ENCODE measurements at regions not wholly inside any gene's neighbourhood (a gene's known extent, or its start where the extent isn't known, plus 50 kb on each side); places are given as distances from the start of the nearest gene placed in this dataset.

DNA sequence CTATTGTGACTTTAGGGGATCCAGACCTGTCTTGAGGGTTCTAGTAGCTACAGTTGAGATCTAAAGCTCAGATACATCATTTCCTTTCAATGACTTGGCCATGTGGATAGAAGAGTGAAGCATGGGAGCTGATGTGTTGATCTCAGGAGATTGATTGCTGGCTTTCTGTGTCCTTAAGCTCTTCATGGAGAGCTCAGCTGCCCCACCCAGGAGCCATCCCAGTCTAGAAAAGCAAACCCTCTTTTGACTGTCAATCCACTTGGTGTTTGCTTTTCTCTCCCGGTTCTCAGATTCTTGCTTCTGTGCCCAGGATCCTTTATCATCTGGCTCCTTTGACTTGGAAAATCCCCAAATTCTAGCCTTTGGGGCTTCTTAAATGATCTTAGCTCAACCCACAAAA is 87.2 kb downstream of the ATP1A1 start:
- ChIA-PET POLR2A (no interaction called here), RAD21 (ENCODE audit: low non-redundant PET in 1 of 2, low total read pairs in 2 of 2, uncharacterized antibody in 2 of 2, unreplicated experiment in 2 of 2) (no interaction called here), CTCF (no interaction called here)
- no peaks in the 10 kb centered on the region for H3K36me3 ChIP-seq (ENCODE audit: control insufficient read depth in 1 of 2, insufficient read depth in 2 of 2, low read length in 2 of 2)
- H3K4me2 ChIP-seq (ENCODE audit: low read length) = no peak overlapping the region
- no peak overlapping the region for H3K4me3 ChIP-seq (replicated peaks in 1 of 2; ENCODE audit: low read depth in 1 of 2, low read length in 2 of 2)
- no peak overlapping the region for H3K9ac ChIP-seq (ENCODE audit: low read length)
- BruUV-seq (replicated peaks) = no TSS peak
- no peaks in the 10 kb centered on the region for H3K79me2 ChIP-seq (ENCODE audit: insufficient read depth, low read length)
- H3K4me1 ChIP-seq (ENCODE audit: control insufficient read depth in 1 of 2, insufficient read depth in 2 of 2, low read length in 2 of 2) = no peaks in the 10 kb centered on the region
- no peaks in the 10 kb centered on the region for H4K20me1 ChIP-seq (ENCODE audit: insufficient read depth)
- no peaks in the 10 kb centered on the region for H3K9me2 ChIP-seq (ENCODE audit: insufficient read depth)
- no peak overlapping the region for H3K27ac ChIP-seq (ENCODE audit: low read depth, low read length)
- DNase-seq (ENCODE audit: low read depth, low spot score) (no peak), ATAC-seq (no peak)
- no peak overlapping the region for H2AFZ ChIP-seq (ENCODE audit: low read depth, low read length, poor library complexity, severe bottlenecking)
- H3K9me3 ChIP-seq (ENCODE audit: control insufficient read depth in 1 of 2, insufficient read depth in 1 of 2, low read depth in 1 of 2, low read length in 2 of 2) = no peaks in the 10 kb centered on the region
- intact Hi-C loops (cut with micrococcal nuclease) = no loop called here
- TF ChIP-seq YY1 (IDR thresholded peaks at IDR 0.05; ENCODE audit: extremely low read depth, insufficient replicate concordance, low read depth, low read length) = no peak
- TF ChIP-seq EZH2 (IDR thresholded peaks at IDR 0.05) = no peak
- no peaks in the 10 kb centered on the region for H3K27me3 ChIP-seq (ENCODE audit: insufficient read depth, low read length)

DNA sequence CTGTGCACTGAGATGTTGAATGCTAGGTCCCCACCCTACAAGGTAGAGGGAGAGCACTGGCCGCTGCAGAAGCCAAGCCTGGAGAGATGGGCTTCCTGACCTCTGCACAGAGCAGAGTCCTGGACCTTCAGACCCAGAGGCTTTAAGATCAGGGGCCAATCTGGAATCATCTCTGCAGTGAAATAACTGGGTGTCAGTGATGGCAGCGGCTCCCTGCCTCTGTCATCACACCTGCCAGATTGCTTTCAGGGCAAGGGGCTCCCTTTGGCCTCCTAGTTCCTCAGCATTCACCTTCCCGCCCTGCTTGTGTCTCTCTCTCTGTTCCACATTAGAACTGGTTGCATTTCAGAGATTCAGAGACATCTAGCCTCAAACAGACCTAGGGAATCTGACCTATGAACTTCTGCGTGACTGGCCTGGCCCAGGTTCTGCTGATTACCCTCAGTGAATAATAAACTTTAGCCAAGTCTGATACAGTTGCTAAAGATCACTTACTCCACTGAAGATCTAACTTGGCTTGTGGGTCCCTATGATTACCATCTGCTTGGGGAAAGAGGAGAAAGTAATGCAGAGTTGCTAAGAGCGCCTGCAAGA is 87.8 kb downstream of the ATP1A1 start:
- Histone ChIP-seq H3K27ac (ENCODE audit: low read depth, low read length) (no peak overlapping the region), H4K20me1 (ENCODE audit: insufficient read depth) (no peaks in the 10 kb centered on the region), H3K79me2 (ENCODE audit: insufficient read depth, low read length) (no peaks in the 10 kb centered on the region), H3K4me2 (ENCODE audit: low read length) (no peak overlapping the region), H3K9ac (ENCODE audit: low read length) (no peak overlapping the region), H3K4me3 (replicated peaks in 1 of 2; ENCODE audit: low read depth in 1 of 2, low read length in 2 of 2) (no peak overlapping the region), H3K9me2 (ENCODE audit: insufficient read depth) (no peaks in the 10 kb centered on the region), H3K36me3 (ENCODE audit: control insufficient read depth in 1 of 2, insufficient read depth in 2 of 2, low read length in 2 of 2) (no peaks in the 10 kb centered on the region), H3K4me1 (ENCODE audit: control insufficient read depth in 1 of 2, insufficient read depth in 2 of 2, low read length in 2 of 2) (no peaks in the 10 kb centered on the region), H2AFZ (ENCODE audit: low read depth, low read length, poor library complexity, severe bottlenecking) (no peak overlapping the region), H3K9me3 (ENCODE audit: control insufficient read depth in 1 of 2, insufficient read depth in 1 of 2, low read depth in 1 of 2, low read length in 2 of 2) (no peaks in the 10 kb centered on the region), H3K27me3 (ENCODE audit: insufficient read depth, low read length) (no peaks in the 10 kb centered on the region)
- DNase-seq (ENCODE audit: low read depth, low spot score) = no peak
- ChIA-PET CTCF (no interaction called here), RAD21 (ENCODE audit: low non-redundant PET in 1 of 2, low total read pairs in 2 of 2, uncharacterized antibody in 2 of 2, unreplicated experiment in 2 of 2) (no interaction called here), POLR2A (no interaction called here)
- no peak for ATAC-seq
- intact Hi-C loops (cut with micrococcal nuclease) = no loop called here
- no TSS peak for BruUV-seq (replicated peaks)
- TF ChIP-seq REST (IDR thresholded peaks at IDR 0.05; ENCODE audit: low read depth) (no peak), TCF7L2 (IDR thresholded peaks at IDR 0.05; ENCODE audit: borderline replicate concordance, extremely low read depth, insufficient read depth, insufficient read length) (no peak), ELF1 (IDR thresholded peaks at IDR 0.05; ENCODE audit: borderline replicate concordance, low read depth) (no peak), CBX3 (IDR thresholded peaks at IDR 0.05; ENCODE audit: low read depth) (no peak)
- TF ChIP-seq, protein P1, sequence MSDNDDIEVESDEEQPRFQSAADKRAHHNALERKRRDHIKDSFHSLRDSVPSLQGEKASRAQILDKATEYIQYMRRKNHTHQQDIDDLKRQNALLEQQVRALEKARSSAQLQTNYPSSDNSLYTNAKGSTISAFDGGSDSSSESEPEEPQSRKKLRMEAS (IDR thresholded peaks at IDR 0.05) = no peak
- TF ChIP-seq, protein P2, sequence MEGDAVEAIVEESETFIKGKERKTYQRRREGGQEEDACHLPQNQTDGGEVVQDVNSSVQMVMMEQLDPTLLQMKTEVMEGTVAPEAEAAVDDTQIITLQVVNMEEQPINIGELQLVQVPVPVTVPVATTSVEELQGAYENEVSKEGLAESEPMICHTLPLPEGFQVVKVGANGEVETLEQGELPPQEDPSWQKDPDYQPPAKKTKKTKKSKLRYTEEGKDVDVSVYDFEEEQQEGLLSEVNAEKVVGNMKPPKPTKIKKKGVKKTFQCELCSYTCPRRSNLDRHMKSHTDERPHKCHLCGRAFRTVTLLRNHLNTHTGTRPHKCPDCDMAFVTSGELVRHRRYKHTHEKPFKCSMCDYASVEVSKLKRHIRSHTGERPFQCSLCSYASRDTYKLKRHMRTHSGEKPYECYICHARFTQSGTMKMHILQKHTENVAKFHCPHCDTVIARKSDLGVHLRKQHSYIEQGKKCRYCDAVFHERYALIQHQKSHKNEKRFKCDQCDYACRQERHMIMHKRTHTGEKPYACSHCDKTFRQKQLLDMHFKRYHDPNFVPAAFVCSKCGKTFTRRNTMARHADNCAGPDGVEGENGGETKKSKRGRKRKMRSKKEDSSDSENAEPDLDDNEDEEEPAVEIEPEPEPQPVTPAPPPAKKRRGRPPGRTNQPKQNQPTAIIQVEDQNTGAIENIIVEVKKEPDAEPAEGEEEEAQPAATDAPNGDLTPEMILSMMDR (IDR thresholded peaks at IDR 0.05 in 2 of 3, conservative IDR thresholded peaks at IDR 0.05 in 1 of 3; ENCODE audit: borderline replicate concordance in 1 of 3, insufficient read depth in 1 of 3, low read depth in 2 of 3, low read length in 2 of 3) = no peak

All from HCT116 (cell line).